PC-9 (cell line): ENCODE measurements at regions not wholly inside any gene's neighbourhood (a gene's known extent, or its start where the extent isn't known, plus 50 kb on each side); places are given as distances from the start of the nearest gene placed in this dataset.
A peak's percentile ranks its signal among the peaks of the same experiment; 100 is the strongest.

Source experiments
- BruUV-seq: library from RNA; stranded (reverse); fragments of 400-500 nt; replicated peaks from 2 replicates; lab custom pipeline; 2021; lab: Mats Ljungman, UMichigan
- CTCF ChIA-PET: fragments of 300-600 bp; sonication (Branson Sonifier 250); formaldehyde crosslinking; loops from one replicate; lab custom pipeline; 2022; ENCODE audit warnings: antibody characterized with exemption; lab: Charles Lee
- POLR2A ChIA-PET: fragments of 300-600 bp; sonication (Branson Sonifier 250); formaldehyde crosslinking; loops from one replicate; lab custom pipeline; 2022; ENCODE audit warnings: antibody characterized with exemption; ENCODE audit not compliant: unreplicated experiment; lab: Charles Lee
- DNase-seq, 2 experiments: peaks; one replicate each; pipeline versions ENCODE4 v3.0.0 to v3.0.0-alpha.2; 2015 to 2022; ENCODE audit warnings: mixed read lengths in 1 of 2
- H2AFZ ChIP-seq: fragments of 200-600 bp; sonication (generic); 2 replicates; pipeline ENCODE4 v1.8.1; 2017; ENCODE audit warnings: antibody characterized with exemption
- H3F3A ChIP-seq: fragments of 200-600 bp; sonication (generic); 2 replicates; pipeline ENCODE4 v1.8.1; 2017; ENCODE audit warnings: antibody characterized with exemption, mild to moderate bottlenecking, low read depth; ENCODE audit not compliant: insufficient read depth
- H3K27ac ChIP-seq: fragments of 200-600 bp; sonication (generic); 2 replicates; pipeline ENCODE4 v1.6.1; 2016; ENCODE audit warnings: mixed run types
- H3K27me3 ChIP-seq: fragments of 200-600 bp; sonication (generic); 2 replicates; pipeline ENCODE4 v1.6.1; 2016; ENCODE audit warnings: low read depth, mixed run types; ENCODE audit not compliant: insufficient read depth
- H3K36me3 ChIP-seq: fragments of 200-600 bp; sonication (generic); 2 replicates; pipeline ENCODE4 v1.6.1; 2016; ENCODE audit warnings: low read depth, mixed run types
- H3K4me1 ChIP-seq: fragments of 200-600 bp; sonication (generic); replicated peaks from 2 replicates; pipeline ENCODE4 v1.6.1; 2016; ENCODE audit warnings: mixed run types; ENCODE audit not compliant: insufficient read depth
- H3K4me2 ChIP-seq: fragments of 200-600 bp; sonication (generic); 2 replicates; pipeline ENCODE4 v1.6.1; 2017; ENCODE audit warnings: mixed run types
- H3K4me3 ChIP-seq: fragments of 200-600 bp; sonication (generic); 2 replicates; pipeline ENCODE4 v1.6.1; 2016; ENCODE audit warnings: mixed run types
- H3K79me2 ChIP-seq: fragments of 200-600 bp; sonication (generic); 2 replicates; pipeline ENCODE4 v1.6.1; 2017; ENCODE audit warnings: low read depth, mixed run types
- H3K9me2 ChIP-seq: fragments of 200-600 bp; sonication (generic); 2 replicates; pipeline ENCODE4 v1.8.1; 2017; ENCODE audit warnings: mild to moderate bottlenecking; ENCODE audit not compliant: insufficient read depth
- H3K9me3 ChIP-seq: fragments of 200-600 bp; sonication (generic); 2 replicates; pipeline ENCODE4 v1.8.1; 2016; ENCODE audit warnings: low read depth; ENCODE audit not compliant: insufficient read depth
- H4K20me1 ChIP-seq: fragments of 200-600 bp; sonication (generic); 2 replicates; pipeline ENCODE4 v1.8.1; 2017; ENCODE audit not compliant: insufficient read depth
- CTCF ChIP-seq: fragments of 200-600 bp; sonication (generic); conservative IDR thresholded peaks from 2 replicates; pipeline ENCODE4 v1.6.1; 2017; ENCODE audit warnings: mixed run types, antibody characterized with exemption, mild to moderate bottlenecking, moderate library complexity
- EZH2 ChIP-seq: fragments of 200-600 bp; sonication (generic); IDR thresholded peaks from 2 replicates; pipeline ENCODE4 v1.8.0; 2017; ENCODE audit warnings: antibody characterized with exemption, low read depth
- intact Hi-C: fragments of 100-400 bp; cut with micrococcal nuclease; formaldehyde crosslinking; loops from one replicate; pipeline ENCODE4 v1.10.0; 2022; ENCODE audit not compliant: unreplicated experiment

GRCh38 chr10:6782378-6782777 is 202.3 kb upstream of the PRKCQ start:
- Histone ChIP-seq H3K27ac (no peak overlapping the region), H3K4me1 (peaks cover 10% of the 10 kb centered on the region), H3K27me3 (no peaks in the 10 kb centered on the region), H3K4me2 (no peak overlapping the region), H3K9me2 (no peaks in the 10 kb centered on the region), H3F3A (0 out of 2 replicates have a peak, but pooled peaks cover 3% of the 10 kb centered on the region), H3K79me2 (no peaks in the 10 kb centered on the region), H3K36me3 (no peaks in the 10 kb centered on the region), H2AFZ (no peak overlapping the region), H3K9me3 (no peaks in the 10 kb centered on the region), H3K4me3 (no peak overlapping the region), H4K20me1 (no peaks in the 10 kb centered on the region)
- intact Hi-C loops = no loop called here
- DNase-seq = no peak
- ChIA-PET POLR2A (no interaction called here), CTCF (interaction anchor here (1.1 kb wide), 1 partner anchor 61 kb away, joined by 3 read pairs; no protein-coding TSS in a partner anchor)
- BruUV-seq = no TSS peak
- TF ChIP-seq EZH2 (no peak), CTCF (no peak)

GRCh38 chr10:6781133-6781770 is 201.2 kb upstream of the PRKCQ start:
- no peaks in the 10 kb centered on the region for H3K27me3 ChIP-seq
- H3K4me2 ChIP-seq = no peak overlapping the region
- no peaks in the 10 kb centered on the region for H3K9me3 ChIP-seq
- no peak overlapping the region for H3K4me3 ChIP-seq
- BruUV-seq = no TSS peak
- intact Hi-C loops = no loop called here
- no peaks in the 10 kb centered on the region for H4K20me1 ChIP-seq
- no peaks in the 10 kb centered on the region for H3K79me2 ChIP-seq
- no peak for DNase-seq
- H2AFZ ChIP-seq = no peak overlapping the region
- no peak overlapping the region for H3K27ac ChIP-seq
- CTCF ChIA-PET = interaction anchor here (0.6 kb wide), 1 partner anchor 95 kb away, joined by 5 read pairs; no protein-coding TSS in a partner anchor
- TF ChIP-seq CTCF (no peak), EZH2 (no peak)
- H3K4me1 ChIP-seq = peaks cover 10% of the 10 kb centered on the region
- POLR2A ChIA-PET = interaction anchor here (0.7 kb wide), 1 partner anchor 122 kb away, joined by 3 read pairs; no protein-coding TSS in a partner anchor
- H3K9me2 ChIP-seq = no peaks in the 10 kb centered on the region
- 0 out of 2 replicates have a peak, but pooled peaks cover 3% of the 10 kb centered on the region for H3F3A ChIP-seq
- no peaks in the 10 kb centered on the region for H3K36me3 ChIP-seq

GRCh38 chr10:6780008-6780677 is 200.1 kb upstream of the PRKCQ start:
- Histone ChIP-seq H3K4me2 (peak overlapping the region; percentile 64; the same call in 1 of the 2 replicates), H3K9me2 (no peaks in the 10 kb centered on the region), H3K27ac (no peak overlapping the region), H4K20me1 (no peaks in the 10 kb centered on the region), H3F3A (0 out of 2 replicates have a peak, but pooled peaks cover 3% of the 10 kb centered on the region), H3K9me3 (no peaks in the 10 kb centered on the region), H2AFZ (no peak overlapping the region), H3K79me2 (no peaks in the 10 kb centered on the region), H3K4me3 (no peak overlapping the region), H3K27me3 (no peaks in the 10 kb centered on the region), H3K36me3 (no peaks in the 10 kb centered on the region), H3K4me1 (peaks cover 10% of the 10 kb centered on the region)
- ChIA-PET CTCF (no interaction called here), POLR2A (no interaction called here)
- intact Hi-C loops = no loop called here
- TSS peak; percentile 68 for BruUV-seq
- no peak for TF ChIP-seq CTCF
- no peak for TF ChIP-seq EZH2
- DNase-seq = no peak
